Small intestine (tissue), 7 donors: ENCODE measurements at regions not wholly inside any gene's neighbourhood (a gene's known extent, or its start where the extent isn't known, plus 50 kb on each side); places are given as distances from the start of the nearest gene placed in this dataset.

ENCODE experiments used
- DNase-seq, 2 donors: peaks; one replicate each; pipeline versions ENCODE4 v3.0.0 to v3.0.0-alpha.2; 2013
- FAIRE-seq: peaks from 2 replicates; lab custom pipeline; 2012; peaks lifted over from hg19 to GRCh38; lab: Jason Lieb, UNC
- H3K27ac ChIP-seq, 3 donors: one replicate each; pipeline ENCODE4 v1.5.1; 2013; ENCODE audit warnings: low read length in 2 of 3, mild to moderate bottlenecking in 2 of 3, control low read depth in 1 of 3, inconsistent platforms in 1 of 3, low read depth in 1 of 3, moderate library complexity in 1 of 3
- H3K27me3 ChIP-seq, 3 donors: one replicate each; pipeline ENCODE4 v1.6.1; 2013; ENCODE audit warnings: low read length in 3 of 3, inconsistent platforms in 1 of 3; ENCODE audit not compliant: control insufficient read depth in 3 of 3, insufficient read depth in 3 of 3
- H3K36me3 ChIP-seq, 3 donors: one replicate each; pipeline ENCODE4 v1.6.1; 2013; ENCODE audit warnings: low read length in 3 of 3, inconsistent platforms in 1 of 3, low read depth in 1 of 3, mild to moderate bottlenecking in 1 of 3, moderate library complexity in 1 of 3; ENCODE audit not compliant: control insufficient read depth in 3 of 3, insufficient read depth in 2 of 3
- H3K4me1 ChIP-seq, 3 donors: one replicate each; pipeline ENCODE4 v1.6.1; 2013; ENCODE audit warnings: low read length in 2 of 3, inconsistent platforms in 1 of 3, low read depth in 1 of 3, mild to moderate bottlenecking in 1 of 3, moderate library complexity in 1 of 3; ENCODE audit not compliant: control insufficient read depth in 3 of 3, insufficient read depth in 2 of 3
- H3K4me3 ChIP-seq, 3 donors: one replicate each; pipeline ENCODE4 v1.5.1; 2013; ENCODE audit warnings: low read length in 3 of 3, control low read depth in 1 of 3, inconsistent platforms in 1 of 3, low read depth in 1 of 3, mild to moderate bottlenecking in 1 of 3, moderate library complexity in 1 of 3
- H3K9me3 ChIP-seq, 2 donors: one replicate each; pipeline ENCODE4 v1.6.1; 2013; ENCODE audit warnings: low read depth in 1 of 2, low read length in 1 of 2; ENCODE audit not compliant: control insufficient read depth in 2 of 2, insufficient read depth in 1 of 2
- WGBS, 3 donors: extraction: QIAGEN DNeasy Blood & Tissue Kit; methylation state at CpG; one replicate each; pipeline ENCODE4 v1.1.7; 2013; 5-methylcytosine and 5-hydroxymethylcytosine counted together
- donor health status: healthy with polysubstance abuse.
- donor health status: control.
- donor health status: control.
- donor health status: Bipolar disorder and iron deficiency.
- donor health status: healthy.

- Histone ChIP-seq H3K27me3 (no peaks in the 10 kb centered on the region), H3K27ac (no peak overlapping the region), H3K9me3 (no peaks in the 10 kb centered on the region), H3K36me3 (no peaks in the 10 kb centered on the region), H3K4me3 (no peak overlapping the region), H3K4me1 (no peaks in the 10 kb centered on the region)
- DNase-seq (no peak), FAIRE-seq (no peak)
- 84 to 88% (median 86%) methylated on average over 4 of the region's 4 CpGs for WGBS, 3 donors
These were observed 339.9 kb downstream of the BMPER start for GRCh38 chr7:34245246-34245645.

GRCh38 chr7:34247468-34247867 is 342.1 kb downstream of the BMPER start:
- DNase-seq (no peak), FAIRE-seq (no peak)
- no peak overlapping the region for H3K4me3 ChIP-seq
- H3K36me3 ChIP-seq = no peaks in the 10 kb centered on the region
- H3K27me3 ChIP-seq = no peaks in the 10 kb centered on the region
- no peaks in the 10 kb centered on the region for H3K9me3 ChIP-seq
- no peaks in the 10 kb centered on the region for H3K4me1 ChIP-seq
- 81 to 92% (median 89%) methylated on average over 1 of the region's 1 CpG for WGBS, 3 donors
- H3K27ac ChIP-seq = no peak overlapping the region

- H3K27ac ChIP-seq = no peak overlapping the region
- no peaks in the 10 kb centered on the region for H3K27me3 ChIP-seq
- no peaks in the 10 kb centered on the region for H3K36me3 ChIP-seq
- no peak for DNase-seq
- no peak for FAIRE-seq
- 53 to 73% (median 60%) methylated on average over 2 of the region's 2 CpGs for WGBS, 3 donors
- no peak overlapping the region for H3K4me3 ChIP-seq
- H3K4me1 ChIP-seq = no peaks in the 10 kb centered on the region
- H3K9me3 ChIP-seq = no peaks in the 10 kb centered on the region
These were observed 343.9 kb downstream of the BMPER start for GRCh38 chr7:34249192-34249591.

- H3K4me3 ChIP-seq = no peak overlapping the region
- H3K4me1 ChIP-seq = no peaks in the 10 kb centered on the region
- no peaks in the 10 kb centered on the region for H3K27me3 ChIP-seq
- FAIRE-seq = no peak
- no peak for DNase-seq
- H3K36me3 ChIP-seq = no peaks in the 10 kb centered on the region
- H3K27ac ChIP-seq = no peak overlapping the region
- H3K9me3 ChIP-seq = no peaks in the 10 kb centered on the region
These were observed 354.9 kb downstream of the BMPER start for GRCh38 chr7:34260279-34260678.

GRCh38 chr7:34263168-34263567 is 357.8 kb downstream of the BMPER start:
- Histone ChIP-seq H3K4me1 (no peaks in the 10 kb centered on the region), H3K27me3 (no peaks in the 10 kb centered on the region), H3K9me3 (no peaks in the 10 kb centered on the region), H3K4me3 (no peak overlapping the region), H3K27ac (no peak overlapping the region), H3K36me3 (no peaks in the 10 kb centered on the region)
- WGBS, 3 donors = 50 to 84% (median 77%) methylated on average over 2 of the region's 2 CpGs
- FAIRE-seq (no peak), DNase-seq (no peak)

- 39 to 60% (median 50%) methylated on average over 2 of the region's 2 CpGs for WGBS, 3 donors
- Histone ChIP-seq H3K4me1 (no peaks in the 10 kb centered on the region), H3K27me3 (no peaks in the 10 kb centered on the region), H3K9me3 (no peaks in the 10 kb centered on the region), H3K4me3 (no peak overlapping the region), H3K36me3 (no peaks in the 10 kb centered on the region), H3K27ac (no peak overlapping the region)
- FAIRE-seq (no peak), DNase-seq (no peak)
These were observed 363.7 kb downstream of the BMPER start for GRCh38 chr7:34269084-34269483.

- Histone ChIP-seq H3K36me3 (no peaks in the 10 kb centered on the region), H3K4me1 (no peaks in the 10 kb centered on the region), H3K9me3 (no peaks in the 10 kb centered on the region), H3K4me3 (no peak overlapping the region), H3K27ac (no peak overlapping the region), H3K27me3 (no peaks in the 10 kb centered on the region)
- no peak for DNase-seq
- no peak for FAIRE-seq
These were observed 370.3 kb downstream of the BMPER start for GRCh38 chr7:34275624-34276023.

GRCh38 chr7:34277016-34277802 is 371.9 kb downstream of the BMPER start:
- no peaks in the 10 kb centered on the region for H3K27me3 ChIP-seq
- H3K4me1 ChIP-seq = no peaks in the 10 kb centered on the region
- peaks cover 0 to 6% of the 10 kb centered on the region in 2 donors for H3K9me3 ChIP-seq
- no peak for DNase-seq
- no peak overlapping the region for H3K4me3 ChIP-seq
- no peak overlapping the region for H3K27ac ChIP-seq
- no peaks in the 10 kb centered on the region for H3K36me3 ChIP-seq
- no peak for FAIRE-seq
- WGBS, 3 donors = 70 to 81% (median 77%) methylated on average over 7 of the region's 7 CpGs

GRCh38 chr7:34277803-34278199 is 372.5 kb downstream of the BMPER start:
- Histone ChIP-seq H3K9me3 (peaks cover 0 to 10% of the 10 kb centered on the region in 2 donors), H3K4me1 (no peaks in the 10 kb centered on the region), H3K27me3 (no peaks in the 10 kb centered on the region), H3K36me3 (no peaks in the 10 kb centered on the region), H3K27ac (no peak overlapping the region), H3K4me3 (no peak overlapping the region)
- WGBS, 3 donors = 63 to 76% (median 73%) methylated on average over 4 of the region's 4 CpGs
- DNase-seq (no peak), FAIRE-seq (no peak)
